ENCODE measurements at regions not wholly inside any gene's neighbourhood (a gene's known extent, or its start where the extent isn't known, plus 50 kb on each side); places are given as distances from the start of the nearest gene placed in this dataset.

DNA sequence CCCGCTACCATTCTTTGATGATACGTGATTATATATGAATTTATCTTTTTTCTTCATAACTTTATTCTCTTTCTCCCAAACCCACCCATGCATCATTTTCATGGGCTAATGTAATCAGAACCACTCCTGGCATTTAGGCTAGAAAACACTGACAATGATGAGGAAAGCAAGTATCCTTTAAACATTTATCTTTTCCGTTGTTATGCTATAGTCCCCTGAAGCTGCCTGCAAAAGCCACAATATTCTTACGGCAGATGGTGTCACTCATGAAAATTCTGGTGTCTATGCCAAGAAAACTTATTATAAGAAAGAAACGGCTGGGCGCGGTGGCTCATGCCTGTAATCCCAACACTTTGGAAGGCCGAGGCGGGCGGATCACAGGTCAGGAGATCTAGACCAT lies 221.8 kb upstream of the CTAGE1 start:
- no peak for DNase-seq (ENCODE audit: low read depth)
- no peak overlapping the region for H3K4me3 ChIP-seq (ENCODE audit: low read depth, low read length)
- TF ChIP-seq, protein P1, sequence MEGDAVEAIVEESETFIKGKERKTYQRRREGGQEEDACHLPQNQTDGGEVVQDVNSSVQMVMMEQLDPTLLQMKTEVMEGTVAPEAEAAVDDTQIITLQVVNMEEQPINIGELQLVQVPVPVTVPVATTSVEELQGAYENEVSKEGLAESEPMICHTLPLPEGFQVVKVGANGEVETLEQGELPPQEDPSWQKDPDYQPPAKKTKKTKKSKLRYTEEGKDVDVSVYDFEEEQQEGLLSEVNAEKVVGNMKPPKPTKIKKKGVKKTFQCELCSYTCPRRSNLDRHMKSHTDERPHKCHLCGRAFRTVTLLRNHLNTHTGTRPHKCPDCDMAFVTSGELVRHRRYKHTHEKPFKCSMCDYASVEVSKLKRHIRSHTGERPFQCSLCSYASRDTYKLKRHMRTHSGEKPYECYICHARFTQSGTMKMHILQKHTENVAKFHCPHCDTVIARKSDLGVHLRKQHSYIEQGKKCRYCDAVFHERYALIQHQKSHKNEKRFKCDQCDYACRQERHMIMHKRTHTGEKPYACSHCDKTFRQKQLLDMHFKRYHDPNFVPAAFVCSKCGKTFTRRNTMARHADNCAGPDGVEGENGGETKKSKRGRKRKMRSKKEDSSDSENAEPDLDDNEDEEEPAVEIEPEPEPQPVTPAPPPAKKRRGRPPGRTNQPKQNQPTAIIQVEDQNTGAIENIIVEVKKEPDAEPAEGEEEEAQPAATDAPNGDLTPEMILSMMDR (IDR thresholded peaks at IDR 0.05; ENCODE audit: low read depth, low read length, missing control alignments) = no peak

DNA sequence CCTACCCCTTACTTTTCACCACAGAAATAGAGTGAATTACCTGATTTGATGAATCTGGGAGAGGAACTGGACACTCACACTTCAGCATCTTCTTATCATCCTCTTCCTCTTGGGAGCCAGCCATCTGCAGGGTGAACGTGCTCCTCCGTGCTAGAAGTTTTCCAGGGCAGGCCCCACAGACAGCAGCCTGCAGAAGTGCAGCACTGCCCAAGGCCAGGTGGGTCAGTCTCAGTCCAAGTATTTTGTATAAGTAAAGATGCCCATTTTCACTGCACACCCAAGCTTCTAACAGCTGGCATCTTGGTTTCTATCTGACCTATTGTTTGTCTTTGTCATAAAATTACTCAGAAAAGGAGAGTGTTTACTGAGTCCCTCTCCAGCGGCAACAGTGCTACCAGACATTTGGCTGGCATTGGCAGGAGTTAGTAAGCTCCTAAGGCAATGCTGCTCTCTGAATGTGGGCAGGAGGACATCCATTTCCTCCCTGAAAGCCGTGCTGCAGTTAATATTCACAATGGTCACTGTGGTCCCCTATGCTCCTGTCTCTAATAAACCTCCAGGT lies 222.6 kb upstream of the CTAGE1 start:
- DNase-seq (ENCODE audit: low read depth) = no peak

DNA sequence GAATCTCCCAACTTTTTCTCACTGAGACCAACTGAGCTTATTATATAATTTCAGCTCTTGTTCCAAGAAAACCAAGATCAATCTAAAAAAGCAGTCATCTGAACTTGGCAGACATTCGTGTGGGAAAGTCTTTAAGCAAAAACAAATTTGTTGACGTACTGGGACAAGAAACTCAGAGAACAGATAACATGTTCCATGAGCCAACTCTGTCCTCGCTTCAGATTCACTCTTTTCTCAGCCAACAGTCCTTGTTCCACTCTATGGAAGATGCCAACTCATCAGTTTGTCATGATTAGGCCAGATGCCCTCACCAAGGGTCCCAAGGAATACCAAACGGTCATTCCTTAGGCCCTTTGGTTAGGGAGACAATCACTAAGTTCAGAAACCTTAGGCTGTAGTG lies 224.2 kb upstream of the CTAGE1 start:
- no peak overlapping the region for H3K4me3 ChIP-seq (ENCODE audit: low read depth, low read length)
- TF ChIP-seq, protein P1 (IDR thresholded peaks at IDR 0.05; ENCODE audit: low read depth, low read length, missing control alignments) = no peak
- DNase-seq (ENCODE audit: low read depth) = no peak

More for the DNA sequence above, 222.6 kb upstream of the CTAGE1 start:
- TF ChIP-seq, protein P1 (IDR thresholded peaks at IDR 0.05; ENCODE audit: low read depth, low read length, missing control alignments) = no peak
- no peak overlapping the region for H3K4me3 ChIP-seq (ENCODE audit: low read depth, low read length)

DNA sequence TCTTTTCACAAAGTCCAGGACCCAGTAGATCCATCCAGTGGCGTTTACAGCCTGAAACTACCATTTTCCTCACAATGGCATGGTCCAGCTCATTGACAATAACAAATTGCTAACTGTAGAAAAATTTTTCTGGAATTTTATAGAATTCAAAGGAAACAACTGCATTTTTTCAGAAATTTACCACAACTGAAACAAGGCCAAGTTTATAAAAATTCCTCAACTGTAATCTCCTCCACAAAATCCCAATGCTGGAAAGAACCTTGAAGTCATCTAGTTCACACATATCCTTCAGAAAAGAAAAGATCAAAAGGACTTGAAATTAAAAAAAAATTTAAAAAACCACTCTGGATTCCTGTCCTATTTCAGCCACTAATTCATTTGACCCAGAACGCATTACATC lies 226.0 kb upstream of the CTAGE1 start:
- no peak for DNase-seq (ENCODE audit: low read depth)
- no peak overlapping the region for H3K4me3 ChIP-seq (ENCODE audit: low read depth, low read length)
- TF ChIP-seq, protein P1 (IDR thresholded peaks at IDR 0.05; ENCODE audit: low read depth, low read length, missing control alignments) = no peak

DNA sequence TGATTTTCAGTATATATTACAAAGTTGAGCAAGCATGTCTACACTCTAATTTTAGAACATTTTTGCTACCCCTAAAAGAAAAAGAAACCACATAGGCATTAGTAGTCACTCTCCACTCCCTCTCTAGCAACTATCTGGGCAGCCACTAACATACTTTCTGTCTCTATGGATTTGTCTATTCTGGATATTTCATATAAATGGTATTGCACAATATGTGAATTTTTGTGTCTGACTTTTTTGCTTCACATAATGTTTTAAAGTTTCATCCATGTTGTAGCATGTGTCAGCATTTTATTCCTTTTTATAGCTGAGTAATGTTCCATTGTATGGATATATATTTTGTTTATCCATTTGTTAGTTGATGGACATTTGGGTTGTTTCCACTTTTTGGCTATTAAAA lies 232.5 kb upstream of the CTAGE1 start:
- DNase-seq (ENCODE audit: low read depth) = no peak
- TF ChIP-seq, protein P1 (IDR thresholded peaks at IDR 0.05; ENCODE audit: low read depth, low read length, missing control alignments) = no peak
- H3K4me3 ChIP-seq (ENCODE audit: low read depth, low read length) = no peak overlapping the region

DNA sequence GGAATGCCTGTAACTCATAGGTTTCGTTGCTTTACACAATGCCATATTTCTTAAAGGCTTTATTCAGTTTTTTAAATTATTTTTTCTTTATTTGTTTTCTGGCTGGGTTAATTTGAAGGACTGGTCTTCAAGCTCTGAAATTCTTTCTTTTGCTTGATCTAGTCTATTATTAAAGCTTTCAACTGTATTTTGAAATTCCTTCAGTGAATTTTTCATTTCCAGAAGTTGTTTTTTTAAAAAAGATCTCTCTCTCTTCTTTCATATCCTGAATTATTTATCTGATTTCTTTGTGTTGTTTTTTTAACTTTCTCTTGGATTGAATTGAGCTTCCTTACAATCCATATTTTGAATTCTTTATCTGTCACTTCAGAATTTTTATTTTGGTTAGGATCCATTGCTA lies 239.9 kb upstream of the CTAGE1 start:
- no peak overlapping the region for H3K4me3 ChIP-seq (ENCODE audit: low read depth, low read length)
- TF ChIP-seq, protein P1 (IDR thresholded peaks at IDR 0.05; ENCODE audit: low read depth, low read length, missing control alignments) = no peak
- no peak for DNase-seq (ENCODE audit: low read depth)

DNA sequence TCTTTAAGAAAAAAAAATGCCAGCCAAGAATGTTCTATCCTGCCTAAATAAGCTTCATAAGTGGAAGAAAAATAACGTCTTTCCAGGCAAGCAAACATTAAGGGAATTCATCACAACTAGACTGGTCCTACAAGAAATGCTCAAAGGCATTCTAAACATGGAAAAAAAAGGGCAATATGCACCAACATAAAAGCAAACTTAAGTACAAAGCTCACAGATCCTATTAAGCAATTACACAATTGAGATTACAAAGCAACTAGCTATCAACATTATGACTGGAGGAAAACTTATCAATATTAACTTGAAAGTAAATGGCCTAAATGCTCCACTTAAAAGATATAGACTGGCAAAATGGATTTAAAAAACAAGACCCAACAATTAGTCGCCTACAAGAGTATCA lies 240.6 kb upstream of the CTAGE1 start:
- TF ChIP-seq, protein P1 (IDR thresholded peaks at IDR 0.05; ENCODE audit: low read depth, low read length, missing control alignments) = no peak
- H3K4me3 ChIP-seq (ENCODE audit: low read depth, low read length) = no peak overlapping the region
- DNase-seq (ENCODE audit: low read depth) = no peak

All from GM12864 (cell line).